GM18502 (cell line): ENCODE measurements at regions not wholly inside any gene's neighbourhood (a gene's known extent, or its start where the extent isn't known, plus 50 kb on each side); places are given as distances from the start of the nearest gene placed in this dataset.

ENCODE experiments used
- ATAC-seq: cut with Tn5 transposase; IDR thresholded peaks from one replicate; pipeline ENCODE4 v1.9.1; 2021; ENCODE audit warnings: mild to moderate bottlenecking; ENCODE audit not compliant: unreplicated experiment, poor library complexity

- ATAC-seq: no peak
Observed at GRCh38 chr9:80538976-80539375, 967.2 kb downstream of the TLE4 start.

- no peak for ATAC-seq
Observed at GRCh38 chr9:80522465-80522864, 950.7 kb downstream of the TLE4 start.

GRCh38 chr9:80521151-80521550 lies 949.4 kb downstream of the TLE4 start:
- no peak for ATAC-seq

- no peak for ATAC-seq
Observed at GRCh38 chr9:80520231-80520630, 948.5 kb downstream of the TLE4 start.

- ATAC-seq: no peak
Observed at GRCh38 chr9:80518441-80518840, 946.7 kb downstream of the TLE4 start.

GRCh38 chr9:80516679-80517078 lies 944.9 kb downstream of the TLE4 start:
- no peak for ATAC-seq

- no peak for ATAC-seq
Observed at GRCh38 chr9:80509358-80509757, 937.6 kb downstream of the TLE4 start.

- ATAC-seq: no peak
Observed at GRCh38 chr9:80507611-80508010, 935.8 kb downstream of the TLE4 start.

- no peak for ATAC-seq
Observed at GRCh38 chr9:80504601-80505230, 933.0 kb downstream of the TLE4 start.

GRCh38 chr9:80503671-80504281 lies 932.0 kb downstream of the TLE4 start:
- ATAC-seq: no peak

GRCh38 chr9:80502306-80502705 lies 930.5 kb downstream of the TLE4 start:
- ATAC-seq: no peak

- no peak for ATAC-seq
Observed at GRCh38 chr9:80501635-80502034, 929.9 kb downstream of the TLE4 start.

GRCh38 chr9:80500300-80500699 lies 928.5 kb downstream of the TLE4 start:
- no peak for ATAC-seq

GRCh38 chr9:80498001-80498555 lies 926.3 kb downstream of the TLE4 start:
- no peak for ATAC-seq

GRCh38 chr9:80496901-80497556 lies 925.3 kb downstream of the TLE4 start:
- ATAC-seq: no peak

- no peak for ATAC-seq
Observed at GRCh38 chr9:80493258-80493657, 921.5 kb downstream of the TLE4 start.

GRCh38 chr9:80492221-80492620 lies 920.5 kb downstream of the TLE4 start:
- ATAC-seq: no peak

GRCh38 chr9:80491086-80491696 lies 919.4 kb downstream of the TLE4 start:
- ATAC-seq: no peak

GRCh38 chr9:80489329-80489728 lies 917.6 kb downstream of the TLE4 start:
- no peak for ATAC-seq

GRCh38 chr9:80485420-80486250 lies 913.9 kb downstream of the TLE4 start:
- ATAC-seq: no peak
